Anterior cingulate cortex (tissue), 58 donors: ENCODE measurements at regions not wholly inside any gene's neighbourhood (a gene's known extent, or its start where the extent isn't known, plus 50 kb on each side); places are given as distances from the start of the nearest gene placed in this dataset.

ENCODE experiments used
- DNase-seq, 58 donors: peaks; one replicate each; lab custom pipeline; 2025; lab: John Stamatoyannopoulos, UW

GRCh38 chr12:130098301-130099005, 63.8 kb upstream of the FZD10 start:
- DNase-seq: no peak

GRCh38 chr12:130100634-130101362, 61.5 kb upstream of the FZD10 start:
- no peak for DNase-seq

- DNase-seq: no peak
Observed at GRCh38 chr12:130101370-130101769, 60.9 kb upstream of the FZD10 start.

GRCh38 chr12:130102266-130102665, 60.0 kb upstream of the FZD10 start:
- no peak for DNase-seq

- peak in 6 of 58 donors; percentile 3 to 25 (median 4) for DNase-seq
Observed at GRCh38 chr12:130104571-130105106, 57.6 kb upstream of the FZD10 start.

- no peak for DNase-seq
Observed at GRCh38 chr12:130109062-130109945, 53.0 kb upstream of the FZD10 start.

GRCh38 chr12:130110914-130111313, 51.4 kb upstream of the FZD10 start:
- no peak for DNase-seq

GRCh38 chr12:130111965-130112496, 50.2 kb upstream of the FZD10 start:
- no peak for DNase-seq
